HG02840 (cell line): ENCODE measurements at regions not wholly inside any gene's neighbourhood (a gene's known extent, or its start where the extent isn't known, plus 50 kb on each side); places are given as distances from the start of the nearest gene placed in this dataset.
"Not testable (repeated sequence)": the region's sequence is repeated elsewhere in the genome, so short reads cannot be mapped to it uniquely, and the experiment has no call there.

Experiments
- ATAC-seq: cut with Tn5 transposase; IDR thresholded peaks from one replicate; pipeline ENCODE4 v1.9.1; 2021; ENCODE audit warnings: mild to moderate bottlenecking, moderate library complexity, moderate number of reproducible peaks; ENCODE audit not compliant: unreplicated experiment, low FRiP score

- ATAC-seq, result no peak
Measured at GRCh38 chr3:125695688-125696087, 100.4 kb upstream of the OSBPL11 start.

DNA sequence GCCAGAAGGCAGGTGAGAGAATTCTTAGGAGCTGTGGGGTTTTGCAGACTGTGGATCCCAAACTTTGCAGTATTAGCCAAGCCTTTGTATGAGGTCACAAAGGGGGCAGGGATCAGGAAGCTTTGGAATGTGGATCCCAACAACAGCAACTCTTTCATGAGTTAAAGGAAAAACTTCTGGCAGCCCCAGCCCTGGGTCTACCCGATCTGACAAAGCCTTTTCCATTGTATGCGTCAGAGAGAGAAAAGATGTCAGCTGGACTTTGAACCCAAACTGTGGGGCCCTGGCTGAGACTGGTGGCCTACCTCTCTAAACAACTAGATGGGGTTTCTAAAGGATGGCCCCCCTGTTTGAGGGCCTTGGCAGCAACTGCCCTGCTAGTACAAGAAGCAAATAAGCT lies 101.8 kb upstream of the OSBPL11 start:
- ATAC-seq, result not testable (repeated sequence)

GRCh38 chr3:125697979-125698640 lies 102.8 kb upstream of the OSBPL11 start:
- not testable (repeated sequence) for ATAC-seq

DNA sequence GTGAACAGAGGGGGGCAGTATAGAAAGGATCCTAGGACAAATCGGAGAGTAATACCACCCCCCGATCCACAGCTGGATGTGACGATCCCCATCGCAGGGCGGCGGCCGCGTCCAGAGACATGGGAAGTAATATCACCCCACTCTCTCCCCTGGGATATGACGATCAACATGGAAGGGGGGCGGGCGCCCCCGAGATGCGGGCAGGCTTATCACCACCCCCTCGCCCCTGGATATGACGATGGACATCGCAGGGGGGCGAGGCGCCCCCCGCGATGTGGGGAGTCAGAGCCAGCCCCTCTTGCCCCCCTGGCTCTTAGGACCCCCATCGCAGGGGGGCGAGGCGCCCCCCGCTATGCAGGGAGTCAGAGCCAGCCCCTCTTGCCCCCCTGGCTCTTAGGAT lies 120.4 kb upstream of the OSBPL11 start:
- no peak for ATAC-seq

- not testable (repeated sequence) for ATAC-seq
Measured at GRCh38 chr3:125732151-125732550, 136.9 kb upstream of the OSBPL11 start.

- ATAC-seq, result not testable (repeated sequence)
Measured at GRCh38 chr3:125741991-125742718, 146.9 kb upstream of the OSBPL11 start.

- not testable (repeated sequence) for ATAC-seq
Measured at GRCh38 chr3:125742845-125743244, 147.5 kb upstream of the OSBPL11 start.

GRCh38 chr3:125757050-125757449 lies 161.8 kb upstream of the OSBPL11 start:
- ATAC-seq, result not testable (repeated sequence)

GRCh38 chr3:125758641-125759130 lies 163.4 kb upstream of the OSBPL11 start:
- not testable (repeated sequence) for ATAC-seq

- ATAC-seq, result not testable (repeated sequence)
Measured at GRCh38 chr3:125762601-125763000, 167.3 kb upstream of the OSBPL11 start.

GRCh38 chr3:125766285-125766826 lies 171.1 kb upstream of the OSBPL11 start:
- not testable (repeated sequence) for ATAC-seq

DNA sequence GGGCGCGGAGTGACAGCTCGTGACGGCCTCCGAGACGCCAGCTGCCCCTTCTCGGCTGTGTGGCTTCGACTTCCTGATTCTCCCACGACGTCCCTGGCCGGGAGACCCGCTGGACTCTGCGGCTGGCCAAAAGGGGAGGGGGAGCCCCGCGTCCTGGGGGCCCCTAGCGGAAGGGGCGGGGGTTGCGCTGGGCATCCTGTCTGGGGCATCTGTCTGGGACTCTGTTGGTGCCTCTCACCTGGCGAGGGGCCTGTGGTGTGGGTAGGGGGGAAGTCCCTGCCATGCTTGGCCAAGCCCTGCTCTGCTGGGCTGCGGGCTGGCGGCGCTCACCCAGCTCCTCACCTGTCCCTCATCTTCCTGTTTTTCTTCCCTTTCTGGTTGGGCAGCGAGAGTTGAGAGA lies 171.6 kb upstream of the OSBPL11 start:
- not testable (repeated sequence) for ATAC-seq

GRCh38 chr3:125767641-125768040 lies 172.3 kb upstream of the OSBPL11 start:
- ATAC-seq, result no peak

- ATAC-seq, result not testable (repeated sequence)
Measured at GRCh38 chr3:125768821-125769220, 173.5 kb upstream of the OSBPL11 start.

- ATAC-seq, result not testable (repeated sequence)
Measured at GRCh38 chr3:125771506-125771905, 176.2 kb upstream of the OSBPL11 start.

DNA sequence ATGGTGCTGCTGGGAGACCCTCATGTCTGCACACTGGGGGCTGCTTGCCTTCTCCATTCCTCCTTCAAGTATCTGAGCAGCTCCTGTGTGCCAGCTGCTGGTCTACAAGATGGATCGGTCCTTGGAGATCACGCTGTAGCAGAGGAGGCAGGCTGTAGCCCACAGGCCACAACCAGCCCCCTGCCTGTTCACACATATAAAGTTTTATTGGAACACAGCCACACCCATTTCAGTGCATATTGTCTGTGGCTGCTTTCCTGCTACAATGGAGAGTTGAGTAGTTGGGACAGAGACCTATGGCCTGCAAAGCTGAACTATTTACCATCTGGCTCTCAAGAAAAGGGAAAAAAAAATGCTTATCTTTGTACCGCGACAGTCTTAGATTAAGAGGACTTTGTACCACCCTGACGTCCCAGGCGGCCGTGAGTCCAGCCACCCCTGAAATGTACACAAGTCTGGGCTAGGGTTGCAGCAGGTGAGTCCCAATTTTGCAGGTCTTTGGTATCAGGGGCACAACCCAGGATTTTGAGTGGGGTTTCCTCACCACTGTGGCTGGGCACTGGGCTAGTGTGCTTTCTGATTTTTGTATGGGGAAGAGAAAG lies 179.2 kb upstream of the OSBPL11 start:
- ATAC-seq, result not testable (repeated sequence)

GRCh38 chr3:125775106-125775505 lies 179.8 kb upstream of the OSBPL11 start:
- not testable (repeated sequence) for ATAC-seq

- ATAC-seq, result not testable (repeated sequence)
Measured at GRCh38 chr3:125775606-125776294, 180.5 kb upstream of the OSBPL11 start.

DNA sequence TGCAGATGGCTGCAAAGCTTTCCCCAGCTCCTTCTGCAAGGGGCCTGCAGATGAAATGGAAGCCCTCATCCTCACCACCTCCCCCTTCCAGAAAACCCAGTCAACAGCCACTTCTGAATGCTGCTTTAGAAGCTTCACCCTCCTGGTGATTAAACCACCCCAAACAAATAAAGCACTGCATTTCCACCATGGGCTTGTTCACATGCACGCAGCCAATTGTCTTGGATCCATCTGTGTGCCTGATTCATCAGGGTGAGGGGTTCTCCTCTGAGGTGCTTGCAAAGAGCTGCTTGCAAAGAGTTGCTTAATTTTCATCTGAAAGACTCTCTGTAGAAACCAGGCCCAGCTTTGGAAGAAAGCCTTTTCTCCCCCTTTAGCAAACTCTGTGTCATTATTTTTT lies 184.0 kb upstream of the OSBPL11 start:
- ATAC-seq, result not testable (repeated sequence)

DNA sequence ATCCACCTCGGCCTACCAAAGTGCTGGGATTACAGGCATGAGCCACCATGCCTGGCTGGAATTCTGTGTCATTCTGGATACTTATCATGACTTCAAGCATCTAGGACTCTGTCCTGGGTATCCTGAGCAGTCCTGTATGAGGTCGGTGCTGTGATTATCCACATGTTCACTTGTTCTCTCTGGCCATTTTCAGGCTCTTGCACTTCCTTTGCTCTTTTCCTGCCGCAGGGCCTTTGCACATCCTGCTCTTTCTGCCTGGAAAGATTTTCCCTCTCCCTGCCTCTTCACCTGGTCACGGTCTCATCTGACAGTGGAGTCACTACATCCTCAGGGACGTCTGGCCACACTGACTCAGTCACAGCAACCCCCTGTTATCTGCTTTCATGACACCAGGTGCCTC lies 184.6 kb upstream of the OSBPL11 start:
- ATAC-seq, result not testable (repeated sequence)
